Astrocyte of the spinal cord (primary cell): ENCODE measurements at regions not wholly inside any gene's neighbourhood (a gene's known extent, or its start where the extent isn't known, plus 50 kb on each side); places are given as distances from the start of the nearest gene placed in this dataset.

ENCODE experiments used
- DNase-seq: peaks from one replicate; pipeline ENCODE4 v3.0.0; 2011; ENCODE audit warnings: low read depth, low spot score
- H3K4me3 ChIP-seq: 2 replicates; pipeline ENCODE4 v1.5.1; 2011; ENCODE audit warnings: low read depth, mild to moderate bottlenecking, low read length, moderate library complexity
- in situ Hi-C: cut with HindIII; loops from 2 replicates; pipeline ENCODE4 v1.10.0; 2017; ENCODE audit warnings: low sequenced_read_pairs
- TF ChIP-seq, protein P1 (sequence below): IDR thresholded peaks from 2 replicates; pipeline ENCODE4 v1.5.1; 2012; ENCODE audit warnings: low read depth, mild to moderate bottlenecking, low read length, inconsistent platforms

DNA sequence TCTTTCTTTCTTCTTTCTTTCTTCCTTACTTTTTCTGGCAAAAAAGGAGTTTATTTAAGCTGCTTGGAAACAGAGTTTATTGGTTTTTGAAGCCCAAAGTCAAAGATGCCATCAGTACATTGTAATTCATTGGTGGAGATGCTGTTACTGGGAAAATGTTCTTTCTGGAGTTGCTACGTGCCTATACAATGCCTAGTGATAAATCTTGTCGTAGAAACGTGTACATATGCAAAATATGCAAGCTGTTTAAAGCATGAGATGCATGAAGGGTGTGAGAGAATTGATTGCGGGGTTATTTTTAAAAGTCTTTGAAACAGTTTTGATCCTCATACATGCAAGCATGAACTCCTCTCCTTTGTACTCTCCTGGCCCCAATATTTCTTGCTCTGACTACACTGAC is 1060.6 kb upstream of the NCAM2 start:
- DNase-seq, result no peak
- in situ Hi-C loops, result no loop called here
- H3K4me3 ChIP-seq, result no peak overlapping the region
- TF ChIP-seq, protein P1, sequence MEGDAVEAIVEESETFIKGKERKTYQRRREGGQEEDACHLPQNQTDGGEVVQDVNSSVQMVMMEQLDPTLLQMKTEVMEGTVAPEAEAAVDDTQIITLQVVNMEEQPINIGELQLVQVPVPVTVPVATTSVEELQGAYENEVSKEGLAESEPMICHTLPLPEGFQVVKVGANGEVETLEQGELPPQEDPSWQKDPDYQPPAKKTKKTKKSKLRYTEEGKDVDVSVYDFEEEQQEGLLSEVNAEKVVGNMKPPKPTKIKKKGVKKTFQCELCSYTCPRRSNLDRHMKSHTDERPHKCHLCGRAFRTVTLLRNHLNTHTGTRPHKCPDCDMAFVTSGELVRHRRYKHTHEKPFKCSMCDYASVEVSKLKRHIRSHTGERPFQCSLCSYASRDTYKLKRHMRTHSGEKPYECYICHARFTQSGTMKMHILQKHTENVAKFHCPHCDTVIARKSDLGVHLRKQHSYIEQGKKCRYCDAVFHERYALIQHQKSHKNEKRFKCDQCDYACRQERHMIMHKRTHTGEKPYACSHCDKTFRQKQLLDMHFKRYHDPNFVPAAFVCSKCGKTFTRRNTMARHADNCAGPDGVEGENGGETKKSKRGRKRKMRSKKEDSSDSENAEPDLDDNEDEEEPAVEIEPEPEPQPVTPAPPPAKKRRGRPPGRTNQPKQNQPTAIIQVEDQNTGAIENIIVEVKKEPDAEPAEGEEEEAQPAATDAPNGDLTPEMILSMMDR, result no peak

DNA sequence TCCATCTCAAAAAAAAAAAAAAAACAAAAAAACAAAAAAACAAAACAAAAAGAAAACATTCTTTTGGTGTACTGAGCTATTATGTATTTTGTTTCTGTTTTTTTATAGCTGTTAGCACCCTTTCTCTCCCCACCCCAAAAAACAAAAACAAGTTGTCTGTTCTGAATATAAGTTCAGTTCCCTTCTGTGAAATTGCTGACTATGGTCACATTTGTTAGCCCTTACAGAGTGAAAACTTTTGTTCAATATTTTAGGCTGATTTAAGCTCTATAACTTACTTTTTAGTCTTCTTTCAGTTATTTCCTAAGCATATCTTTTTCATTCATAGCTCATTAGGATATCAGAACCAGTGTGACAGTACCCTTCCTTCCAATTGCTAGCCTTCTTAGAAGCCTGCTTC is 1056.6 kb upstream of the NCAM2 start:
- TF ChIP-seq, protein P1, result no peak
- no peak for DNase-seq
- in situ Hi-C loops, result no loop called here
- no peak overlapping the region for H3K4me3 ChIP-seq

DNA sequence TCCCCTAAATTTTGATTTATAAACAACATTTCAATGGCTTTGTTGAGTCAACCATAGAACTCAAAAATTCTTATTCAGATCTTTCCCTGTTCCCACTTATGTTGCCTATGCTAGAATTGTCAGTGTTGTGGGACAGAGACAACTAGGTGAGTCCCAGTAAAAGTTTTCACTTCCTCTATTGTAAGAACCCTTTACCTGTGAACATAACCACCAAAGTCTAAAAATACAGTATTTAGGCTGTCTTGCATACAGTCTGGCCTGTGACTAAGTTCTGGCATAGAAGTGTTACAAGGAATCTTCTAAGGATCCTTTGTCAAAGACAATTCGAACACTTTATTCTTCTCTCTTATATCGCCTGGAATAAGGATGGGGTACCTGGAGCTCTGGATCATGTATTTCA is 1047.9 kb upstream of the NCAM2 start:
- in situ Hi-C loops, result no loop called here
- TF ChIP-seq, protein P1, result no peak
- H3K4me3 ChIP-seq, result no peak overlapping the region
- DNase-seq, result no peak

DNA sequence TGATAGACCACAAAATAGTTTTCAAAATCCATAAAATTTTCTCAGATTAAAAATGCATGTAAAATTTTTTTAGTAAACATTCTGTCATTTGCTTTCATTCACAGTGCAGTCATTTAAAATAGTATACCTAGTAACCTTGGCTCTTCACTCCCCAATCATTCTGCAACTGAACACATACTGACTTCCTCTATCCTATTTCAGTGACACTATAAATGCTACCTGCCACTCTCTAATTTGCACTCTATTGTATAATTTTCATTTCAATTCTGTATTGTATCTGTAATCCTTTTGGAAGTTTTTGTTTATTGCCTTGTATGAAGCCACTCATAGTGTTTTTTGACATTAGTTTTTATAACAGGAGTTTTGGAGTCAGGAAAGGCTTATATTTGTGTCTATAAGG is 1029.1 kb upstream of the NCAM2 start:
- in situ Hi-C loops, result no loop called here
- TF ChIP-seq, protein P1, result no peak

DNA sequence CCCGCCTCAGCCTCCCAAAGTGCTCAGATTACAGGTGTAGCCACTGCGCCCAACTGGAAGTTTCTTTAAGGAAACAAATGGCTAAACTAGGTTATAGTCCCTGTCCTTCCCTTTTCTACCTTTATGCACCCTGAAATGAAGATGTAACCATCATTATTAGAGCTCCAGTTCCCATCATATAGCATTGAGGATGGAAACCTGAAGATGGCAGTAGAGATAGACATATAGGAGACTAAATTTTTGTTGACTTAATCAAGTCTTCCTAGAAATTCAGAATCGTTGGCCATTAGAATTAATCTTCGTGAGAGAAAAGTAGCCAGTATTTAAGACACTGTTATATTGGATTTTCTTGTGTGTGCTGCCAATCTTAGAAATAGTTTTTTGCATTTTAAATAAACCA is 1016.3 kb upstream of the NCAM2 start:
- DNase-seq, result no peak
- TF ChIP-seq, protein P1, result no peak
- no peak overlapping the region for H3K4me3 ChIP-seq
- in situ Hi-C loops, result no loop called here

More for the DNA sequence above, 1029.1 kb upstream of the NCAM2 start:
- H3K4me3 ChIP-seq, result no peak overlapping the region
- DNase-seq, result no peak

DNA sequence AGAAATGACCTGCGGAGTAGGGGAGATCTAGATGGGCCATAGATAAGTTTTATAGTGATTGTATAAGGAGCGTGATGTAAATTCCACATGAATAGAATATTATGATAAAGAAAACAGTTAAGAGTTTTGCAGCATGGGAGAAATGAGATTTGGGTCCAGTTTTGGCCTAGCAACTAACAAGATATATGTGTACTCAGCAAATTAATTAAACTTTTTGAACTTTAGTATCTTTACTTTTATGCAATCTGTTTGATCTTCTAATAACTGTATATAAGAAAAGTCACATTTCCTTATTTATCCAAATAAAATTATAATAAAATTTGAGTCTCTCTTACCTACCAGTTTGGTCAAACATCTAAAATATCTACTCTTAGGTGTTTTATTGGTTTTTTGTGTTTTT is 1011.8 kb upstream of the NCAM2 start:
- TF ChIP-seq, protein P1, result no peak
- in situ Hi-C loops, result no loop called here
- no peak for DNase-seq
- H3K4me3 ChIP-seq, result no peak overlapping the region

DNA sequence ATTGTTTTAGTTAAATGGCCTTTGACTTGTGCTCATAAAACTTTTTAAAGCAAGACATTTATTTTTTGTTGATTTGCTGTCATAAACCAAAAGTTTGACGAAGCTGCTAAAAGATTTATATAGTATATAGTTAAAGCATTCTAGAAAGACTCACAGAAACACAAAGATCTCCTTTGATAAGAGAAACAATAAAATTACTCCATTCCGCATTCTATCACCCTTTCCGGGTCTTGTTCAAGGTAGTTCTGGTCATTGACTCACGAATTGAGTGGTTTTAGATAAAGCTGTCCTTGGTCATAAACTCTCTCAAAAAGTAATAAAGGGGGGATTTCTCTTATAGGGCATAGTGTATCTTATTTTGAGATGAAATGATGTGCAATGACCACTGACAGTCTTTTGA is 1010.5 kb upstream of the NCAM2 start:
- no peak overlapping the region for H3K4me3 ChIP-seq
- DNase-seq, result no peak
- in situ Hi-C loops, result no loop called here
- TF ChIP-seq, protein P1, result no peak
